Activated CD4-positive, alpha-beta T cell treated with anti-CD3 and anti-CD28 coated beads, Interleukin-2, amount 50 U/mL, for 48 hours (primary cell): ENCODE measurements at regions not wholly inside any gene's neighbourhood (a gene's known extent, or its start where the extent isn't known, plus 50 kb on each side); places are given as distances from the start of the nearest gene placed in this dataset.
"Not testable (repeated sequence)": the region's sequence is repeated elsewhere in the genome, so short reads cannot be mapped to it uniquely, and the experiment has no call there.

Source experiments
- DNase-seq, 2 experiments: peaks; one replicate each; pipeline ENCODE4 v3.0.0-alpha.2; 2020

GRCh38 chr1:82799261-82799660, 998.5 kb downstream of the ADGRL2 start:
- DNase-seq = no peak

GRCh38 chr1:82795508-82796149, 994.9 kb downstream of the ADGRL2 start:
- DNase-seq = no peak

- DNase-seq = no peak
Measured at GRCh38 chr1:82792151-82792550, 991.4 kb downstream of the ADGRL2 start.

GRCh38 chr1:82790556-82790955, 989.8 kb downstream of the ADGRL2 start:
- DNase-seq = no peak

GRCh38 chr1:82788660-82789059, 987.9 kb downstream of the ADGRL2 start:
- DNase-seq = no peak

GRCh38 chr1:82788038-82788437, 987.3 kb downstream of the ADGRL2 start:
- DNase-seq = no peak

- DNase-seq = no peak
Measured at GRCh38 chr1:82786883-82787282, 986.1 kb downstream of the ADGRL2 start.

GRCh38 chr1:82785268-82785790, 984.6 kb downstream of the ADGRL2 start:
- no peak for DNase-seq

GRCh38 chr1:82783044-82783443, 982.3 kb downstream of the ADGRL2 start:
- DNase-seq = no peak

GRCh38 chr1:82782599-82782998, 981.9 kb downstream of the ADGRL2 start:
- no peak for DNase-seq

- DNase-seq = no peak
Measured at GRCh38 chr1:82778612-82779011, 977.9 kb downstream of the ADGRL2 start.

- DNase-seq = no peak
Measured at GRCh38 chr1:82777240-82777639, 976.5 kb downstream of the ADGRL2 start.

- not testable (repeated sequence) for DNase-seq
Measured at GRCh38 chr1:82776730-82777129, 976.0 kb downstream of the ADGRL2 start.

- DNase-seq = peak; percentile 53 to 55
Measured at GRCh38 chr1:82775406-82776000, 974.8 kb downstream of the ADGRL2 start.

- DNase-seq = no peak
Measured at GRCh38 chr1:82762829-82763532, 962.2 kb downstream of the ADGRL2 start.

- no peak for DNase-seq
Measured at GRCh38 chr1:82759035-82759434, 958.3 kb downstream of the ADGRL2 start.

GRCh38 chr1:82755671-82756070, 954.9 kb downstream of the ADGRL2 start:
- no peak for DNase-seq

- no peak for DNase-seq
Measured at GRCh38 chr1:82755191-82755590, 954.5 kb downstream of the ADGRL2 start.

GRCh38 chr1:82752046-82752445, 951.3 kb downstream of the ADGRL2 start:
- DNase-seq = no peak

GRCh38 chr1:82733645-82734044, 932.9 kb downstream of the ADGRL2 start:
- no peak for DNase-seq

- DNase-seq = no peak
Measured at GRCh38 chr1:82731216-82731615, 930.5 kb downstream of the ADGRL2 start.

GRCh38 chr1:82728206-82728605, 927.5 kb downstream of the ADGRL2 start:
- no peak for DNase-seq

- DNase-seq = no peak
Measured at GRCh38 chr1:82724246-82724645, 923.5 kb downstream of the ADGRL2 start.

GRCh38 chr1:82722608-82723007, 921.9 kb downstream of the ADGRL2 start:
- DNase-seq = no peak
